GM12874 (cell line): ENCODE measurements at regions not wholly inside any gene's neighbourhood (a gene's known extent, or its start where the extent isn't known, plus 50 kb on each side); places are given as distances from the start of the nearest gene placed in this dataset.

Experiments used
- CTCF ChIP-seq: IDR thresholded peaks from 2 replicates; pipeline ENCODE4 v1.5.1; 2011; ENCODE audit warnings: low read depth, mild to moderate bottlenecking, control low read depth, low read length, moderate library complexity; ENCODE audit not compliant: insufficient read depth

- TF ChIP-seq CTCF: no peak
Observed at GRCh38 chr3:89859757-89860156, 752.3 kb downstream of the EPHA3 start.

- TF ChIP-seq CTCF: no peak
Observed at GRCh38 chr3:89867286-89867685, 759.9 kb downstream of the EPHA3 start.

- no peak for TF ChIP-seq CTCF
Observed at GRCh38 chr3:89876116-89876515, 768.7 kb downstream of the EPHA3 start.

- TF ChIP-seq CTCF: no peak
Observed at GRCh38 chr3:89877230-89877629, 769.8 kb downstream of the EPHA3 start.

GRCh38 chr3:89889386-89889785 lies 782.0 kb downstream of the EPHA3 start:
- TF ChIP-seq CTCF: no peak

- no peak for TF ChIP-seq CTCF
Observed at GRCh38 chr3:89908711-89909213, 801.3 kb downstream of the EPHA3 start.

GRCh38 chr3:89912031-89912430 lies 804.6 kb downstream of the EPHA3 start:
- TF ChIP-seq CTCF: no peak
